ENCODE measurements at regions not wholly inside any gene's neighbourhood (a gene's known extent, or its start where the extent isn't known, plus 50 kb on each side); places are given as distances from the start of the nearest gene placed in this dataset.

DNA sequence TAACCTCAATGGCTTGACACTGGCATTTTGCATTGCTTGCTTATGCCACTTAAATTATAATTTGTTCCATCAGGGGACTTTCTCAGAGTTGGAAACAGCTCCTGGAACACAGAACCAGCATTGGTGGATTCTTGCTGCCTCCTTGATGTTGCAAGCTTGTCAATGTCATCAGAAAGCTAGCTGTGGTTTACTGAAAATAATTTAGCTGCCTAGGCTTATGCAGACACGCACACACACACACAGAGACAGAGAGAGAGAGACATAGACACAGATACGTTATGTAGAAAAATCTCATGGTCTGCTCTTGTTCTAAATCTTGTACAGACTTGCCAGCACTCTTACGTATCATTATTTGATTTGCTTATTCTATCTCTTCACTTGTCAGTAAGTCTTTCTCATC is 78.0 kb downstream of the HMHB1 start:
- Mint-ChIP-seq H3K27me3 (peaks cover 0 to 15% (median 3%) of the 10 kb centered on the region in 5 donors), H3K9me3 (no peaks in the 10 kb centered on the region), H3K4me3 (no peak overlapping the region), H3K27ac (no peak overlapping the region), H3K36me3 (no peaks in the 10 kb centered on the region), H3K4me1 (no peaks in the 10 kb centered on the region)
- ATAC-seq (no peak), DNase-seq (no peak)
- ChIA-PET POLR2A (no interaction called here), CTCF (interaction anchor here (1.5 kb wide), 1 partner anchor 65 kb away, joined by 5 read pairs; no protein-coding TSS in a partner anchor)
- Histone ChIP-seq H3K4me1 (ENCODE audit: control insufficient read depth in 2 of 2, insufficient read depth in 2 of 2, low read length in 2 of 2) (no peaks in the 10 kb centered on the region), H3K27me3 (ENCODE audit: control insufficient read depth in 2 of 2, insufficient read depth in 2 of 2, low read length in 2 of 2) (no peaks in the 10 kb centered on the region), H3K4me3 (ENCODE audit: low read length) (no peak overlapping the region), H3K9me3 (ENCODE audit: control insufficient read depth in 2 of 3, low read length in 3 of 3) (no peaks in the 10 kb centered on the region), H3K36me3 (ENCODE audit: control insufficient read depth in 2 of 3, insufficient read depth in 3 of 3, low read length in 3 of 3) (no peaks in the 10 kb centered on the region), H3K27ac (ENCODE audit: low read depth, low read length) (no peak overlapping the region)
- intact Hi-C loops (cut with micrococcal nuclease), result no loop called here

DNA sequence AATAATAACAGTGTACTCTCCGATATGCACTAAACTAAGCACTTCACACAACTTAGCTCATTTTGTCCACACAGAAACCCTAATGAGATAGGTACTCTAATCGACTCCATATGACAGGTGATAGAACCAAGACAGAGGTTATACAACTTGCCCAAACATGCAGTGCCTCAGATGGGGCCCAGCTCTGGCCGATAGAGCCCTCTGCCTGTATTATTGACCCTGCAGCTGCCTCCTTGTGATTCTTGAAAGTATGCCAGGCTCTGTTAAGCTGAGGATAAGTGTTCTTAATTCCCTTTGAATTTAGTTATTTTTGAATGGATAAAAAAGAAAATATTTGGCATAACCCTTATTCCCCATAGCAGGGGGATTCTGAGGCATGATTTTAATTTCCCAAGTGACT is 78.5 kb downstream of the HMHB1 start:
- CTCF ChIA-PET, result interaction anchor here (1.5 kb wide), 1 partner anchor 65 kb away, joined by 5 read pairs; no protein-coding TSS in a partner anchor

DNA sequence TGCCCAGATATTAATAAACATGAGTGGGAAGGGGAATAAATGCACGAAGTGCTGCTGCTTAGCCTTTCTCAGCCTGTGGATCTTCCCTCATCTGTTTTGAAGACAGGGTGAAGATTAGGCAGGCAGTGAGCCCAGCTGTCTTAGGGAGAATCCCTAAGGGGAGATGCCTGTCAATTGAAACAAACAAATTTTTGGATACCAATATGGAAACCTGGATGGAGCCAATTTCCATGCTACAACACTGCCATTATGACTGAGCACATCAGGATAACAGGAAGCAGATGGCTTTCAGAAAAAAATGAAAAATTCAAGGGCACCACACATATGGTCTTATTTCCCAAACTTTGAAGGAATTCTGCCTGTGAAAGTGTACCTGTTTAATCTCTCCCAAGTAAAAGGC is 80.3 kb downstream of the HMHB1 start:
- ChIA-PET POLR2A (no interaction called here), CTCF (no interaction called here)
- H3K9me3 ChIP-seq (ENCODE audit: control insufficient read depth in 2 of 3, low read length in 3 of 3), result no peaks in the 10 kb centered on the region
- intact Hi-C loops (cut with micrococcal nuclease), result no loop called here
- DNase-seq (no peak), ATAC-seq (no peak)
- no peaks in the 10 kb centered on the region for H3K9me3 Mint-ChIP-seq
- H3K4me1 Mint-ChIP-seq, result peaks cover 0 to 11% (median 10%) of the 10 kb centered on the region in 7 donors
- H3K4me3 Mint-ChIP-seq, result no peak overlapping the region
- H3K4me1 ChIP-seq (ENCODE audit: control insufficient read depth in 2 of 2, insufficient read depth in 2 of 2, low read length in 2 of 2), result no peaks in the 10 kb centered on the region
- no peak overlapping the region for H3K27ac Mint-ChIP-seq
- no peaks in the 10 kb centered on the region for H3K36me3 ChIP-seq (ENCODE audit: control insufficient read depth in 2 of 3, insufficient read depth in 3 of 3, low read length in 3 of 3)
- H3K27me3 Mint-ChIP-seq, result peaks cover 0 to 12% (median 3%) of the 10 kb centered on the region in 5 donors
- H3K4me3 ChIP-seq (ENCODE audit: low read length), result no peak overlapping the region
- no peaks in the 10 kb centered on the region for H3K36me3 Mint-ChIP-seq
- no peaks in the 10 kb centered on the region for H3K27me3 ChIP-seq (ENCODE audit: control insufficient read depth in 2 of 2, insufficient read depth in 2 of 2, low read length in 2 of 2)
- H3K27ac ChIP-seq (ENCODE audit: low read depth, low read length), result no peak overlapping the region

More for the DNA sequence above, 78.5 kb downstream of the HMHB1 start:
- no peaks in the 10 kb centered on the region for H3K4me1 Mint-ChIP-seq
- peaks cover 0 to 15% (median 3%) of the 10 kb centered on the region in 5 donors for H3K27me3 Mint-ChIP-seq
- Histone ChIP-seq H3K9me3 (ENCODE audit: control insufficient read depth in 2 of 3, low read length in 3 of 3) (no peaks in the 10 kb centered on the region), H3K4me1 (ENCODE audit: control insufficient read depth in 2 of 2, insufficient read depth in 2 of 2, low read length in 2 of 2) (no peaks in the 10 kb centered on the region), H3K27ac (ENCODE audit: low read depth, low read length) (no peak overlapping the region), H3K4me3 (ENCODE audit: low read length) (no peak overlapping the region), H3K36me3 (ENCODE audit: control insufficient read depth in 2 of 3, insufficient read depth in 3 of 3, low read length in 3 of 3) (no peaks in the 10 kb centered on the region), H3K27me3 (ENCODE audit: control insufficient read depth in 2 of 2, insufficient read depth in 2 of 2, low read length in 2 of 2) (no peaks in the 10 kb centered on the region)
- DNase-seq (no peak), ATAC-seq (no peak)
- H3K4me3 Mint-ChIP-seq, result no peak overlapping the region
- no peaks in the 10 kb centered on the region for H3K36me3 Mint-ChIP-seq
- intact Hi-C loops (cut with micrococcal nuclease), result no loop called here
- no peaks in the 10 kb centered on the region for H3K9me3 Mint-ChIP-seq
- H3K27ac Mint-ChIP-seq, result no peak overlapping the region
- POLR2A ChIA-PET, result no interaction called here

DNA sequence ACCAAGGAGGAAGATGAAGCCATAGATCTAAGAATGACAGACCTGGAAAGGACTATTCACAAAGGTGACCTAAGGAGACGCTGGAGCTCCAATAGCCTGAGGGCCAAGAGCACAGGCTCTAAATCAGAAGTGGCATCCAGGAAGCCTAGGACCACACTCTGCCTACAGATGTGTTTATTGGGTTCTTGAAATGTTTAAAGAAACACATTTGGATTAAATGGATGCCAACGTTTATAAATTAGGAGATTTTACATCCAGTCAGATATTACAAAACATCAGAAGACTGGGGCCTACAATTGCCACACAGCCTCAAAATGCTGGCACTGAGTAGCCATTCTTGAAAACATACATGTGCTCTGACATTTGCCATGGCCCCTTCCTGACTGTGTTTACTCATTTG is 80.9 kb downstream of the HMHB1 start:
- intact Hi-C loops (cut with micrococcal nuclease), result no loop called here
- Histone ChIP-seq H3K27ac (ENCODE audit: low read depth, low read length) (no peak overlapping the region), H3K9me3 (ENCODE audit: control insufficient read depth in 2 of 3, low read length in 3 of 3) (no peaks in the 10 kb centered on the region), H3K4me3 (ENCODE audit: low read length) (no peak overlapping the region), H3K27me3 (ENCODE audit: control insufficient read depth in 2 of 2, insufficient read depth in 2 of 2, low read length in 2 of 2) (no peaks in the 10 kb centered on the region), H3K36me3 (ENCODE audit: control insufficient read depth in 2 of 3, insufficient read depth in 3 of 3, low read length in 3 of 3) (no peaks in the 10 kb centered on the region), H3K4me1 (ENCODE audit: control insufficient read depth in 2 of 2, insufficient read depth in 2 of 2, low read length in 2 of 2) (peaks cover 0 to 5% of the 10 kb centered on the region in 2 donors)
- no peak for DNase-seq
- Mint-ChIP-seq H3K9me3 (no peaks in the 10 kb centered on the region), H3K27me3 (peaks cover 0 to 12% (median 3%) of the 10 kb centered on the region in 5 donors), H3K4me3 (no peak overlapping the region), H3K4me1 (peaks cover 0 to 17% (median 16%) of the 10 kb centered on the region in 7 donors), H3K36me3 (no peaks in the 10 kb centered on the region), H3K27ac (no peak overlapping the region)
- ChIA-PET POLR2A (no interaction called here), CTCF (no interaction called here)
- ATAC-seq, result no peak

DNA sequence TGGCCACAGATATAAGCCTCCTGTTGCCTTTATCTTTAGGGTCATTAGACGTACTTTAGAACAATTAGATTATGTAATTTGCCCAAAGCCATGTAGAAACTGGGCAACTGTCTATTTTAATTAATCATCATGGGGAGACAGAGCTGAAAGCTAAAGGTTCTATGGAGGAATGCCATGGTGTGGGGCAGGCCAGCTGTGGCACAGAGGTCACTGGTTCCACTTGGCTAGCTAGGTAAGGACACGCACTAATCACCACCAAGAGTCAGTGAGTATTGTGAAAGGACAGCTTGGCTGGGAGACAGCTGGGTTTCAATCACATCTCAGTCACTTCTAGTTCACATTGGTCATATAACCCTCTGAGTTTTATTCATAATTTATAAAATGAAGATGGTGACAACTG is 81.7 kb downstream of the HMHB1 start:
- Mint-ChIP-seq H3K4me3 (no peak overlapping the region), H3K4me1 (peaks cover 2 to 23% (median 21%) of the 10 kb centered on the region in 7 donors), H3K27me3 (peaks cover 0 to 12% (median 0%) of the 10 kb centered on the region in 5 donors), H3K27ac (no peak overlapping the region), H3K9me3 (no peaks in the 10 kb centered on the region), H3K36me3 (peaks cover 0 to 2% (median 0%) of the 10 kb centered on the region in 5 donors)
- POLR2A ChIA-PET, result no interaction called here
- Histone ChIP-seq H3K9me3 (ENCODE audit: control insufficient read depth in 2 of 3, low read length in 3 of 3) (no peaks in the 10 kb centered on the region), H3K27ac (ENCODE audit: low read depth, low read length) (no peak overlapping the region), H3K36me3 (ENCODE audit: control insufficient read depth in 2 of 3, insufficient read depth in 3 of 3, low read length in 3 of 3) (no peaks in the 10 kb centered on the region), H3K4me1 (ENCODE audit: control insufficient read depth in 2 of 2, insufficient read depth in 2 of 2, low read length in 2 of 2) (peaks cover 0 to 7% of the 10 kb centered on the region in 2 donors), H3K27me3 (ENCODE audit: control insufficient read depth in 2 of 2, insufficient read depth in 2 of 2, low read length in 2 of 2) (no peaks in the 10 kb centered on the region), H3K4me3 (ENCODE audit: low read length) (no peak overlapping the region)
- CTCF ChIA-PET, result no interaction called here
- DNase-seq, result no peak
- intact Hi-C loops (cut with micrococcal nuclease), result no loop called here
- ATAC-seq, result no peak

DNA sequence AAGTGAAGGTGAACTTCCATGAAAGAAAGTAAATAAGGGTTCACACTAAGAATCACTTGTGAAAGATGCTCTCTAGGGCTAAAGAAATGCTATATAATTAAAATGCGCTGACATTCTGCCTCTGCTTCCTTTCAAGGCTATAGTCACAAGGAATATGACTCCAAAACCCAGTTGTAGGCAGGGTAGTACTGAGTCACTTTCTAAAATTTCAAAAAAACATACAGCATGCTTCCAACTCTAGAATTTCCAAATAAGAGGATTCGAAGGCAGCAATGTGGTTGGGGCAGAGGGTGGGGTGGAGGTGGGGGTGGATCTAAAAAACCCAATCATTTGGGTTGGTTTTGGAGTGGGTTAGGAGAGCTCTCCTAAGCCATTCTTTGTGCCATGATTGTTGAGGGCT is 84.6 kb downstream of the HMHB1 start:
- no peak overlapping the region for H3K27ac ChIP-seq (ENCODE audit: low read depth, low read length)
- ChIA-PET CTCF (no interaction called here), POLR2A (no interaction called here)
- Mint-ChIP-seq H3K36me3 (peaks cover 0 to 2% (median 0%) of the 10 kb centered on the region in 5 donors), H3K27ac (no peak overlapping the region), H3K4me3 (no peak overlapping the region), H3K27me3 (peaks cover 0 to 4% (median 0%) of the 10 kb centered on the region in 5 donors), H3K9me3 (peaks cover 0 to 2% (median 0%) of the 10 kb centered on the region in 11 donors), H3K4me1 (peaks cover 6 to 43% (median 37%) of the 10 kb centered on the region in 7 donors)
- no peak overlapping the region for H3K4me3 ChIP-seq (ENCODE audit: low read length)
- no peaks in the 10 kb centered on the region for H3K27me3 ChIP-seq (ENCODE audit: control insufficient read depth in 2 of 2, insufficient read depth in 2 of 2, low read length in 2 of 2)
- DNase-seq, result no peak
- no peak for ATAC-seq
- peaks cover 0 to 18% of the 10 kb centered on the region in 2 donors for H3K4me1 ChIP-seq (ENCODE audit: control insufficient read depth in 2 of 2, insufficient read depth in 2 of 2, low read length in 2 of 2)
- H3K36me3 ChIP-seq (ENCODE audit: control insufficient read depth in 2 of 3, insufficient read depth in 3 of 3, low read length in 3 of 3), result no peaks in the 10 kb centered on the region
- H3K9me3 ChIP-seq (ENCODE audit: control insufficient read depth in 2 of 3, low read length in 3 of 3), result no peaks in the 10 kb centered on the region
- intact Hi-C loops (cut with micrococcal nuclease), result loop anchor here (5.0 kb wide), 2 partner anchors 291 to 296 kb away; no protein-coding TSS in a partner anchor

DNA sequence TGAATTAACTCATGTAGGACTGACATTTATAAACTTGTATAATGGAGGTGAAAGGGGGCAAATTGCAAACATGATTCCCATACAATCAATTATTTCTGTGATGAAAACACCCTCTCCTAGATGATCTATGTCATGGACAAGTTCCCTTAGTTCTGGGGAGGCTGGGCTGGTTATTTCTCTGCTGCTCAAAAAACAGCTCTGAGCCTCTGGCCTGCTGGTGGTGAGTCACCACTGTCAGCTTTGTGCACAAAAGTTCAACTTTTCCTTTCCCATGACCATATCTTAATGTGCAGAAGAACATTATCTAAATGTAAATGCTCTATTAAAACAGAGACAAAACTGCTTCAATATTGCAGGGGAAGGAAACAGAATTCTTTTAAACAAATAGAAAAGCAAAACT is 85.0 kb downstream of the HMHB1 start:
- no peak for DNase-seq
- no peak overlapping the region for H3K4me3 ChIP-seq (ENCODE audit: low read length)
- ChIA-PET POLR2A (no interaction called here), CTCF (no interaction called here)
- no peaks in the 10 kb centered on the region for H3K36me3 ChIP-seq (ENCODE audit: control insufficient read depth in 2 of 3, insufficient read depth in 3 of 3, low read length in 3 of 3)
- H3K4me1 ChIP-seq (ENCODE audit: control insufficient read depth in 2 of 2, insufficient read depth in 2 of 2, low read length in 2 of 2), result peaks cover 0 to 18% of the 10 kb centered on the region in 2 donors
- Mint-ChIP-seq H3K27ac (peak overlapping the region in 2 of 9 donors; percentile 38 to 52), H3K36me3 (peaks cover 0 to 2% (median 0%) of the 10 kb centered on the region in 5 donors), H3K27me3 (peaks cover 0 to 3% (median 0%) of the 10 kb centered on the region in 5 donors), H3K4me1 (peaks cover 6 to 43% (median 37%) of the 10 kb centered on the region in 7 donors), H3K9me3 (peaks cover 0 to 2% (median 0%) of the 10 kb centered on the region in 11 donors), H3K4me3 (peak overlapping the region in 1 of 10 donors; percentile 11)
- H3K9me3 ChIP-seq (ENCODE audit: control insufficient read depth in 2 of 3, low read length in 3 of 3), result no peaks in the 10 kb centered on the region
- intact Hi-C loops (cut with micrococcal nuclease), result loop anchor here (5.0 kb wide), 2 partner anchors 290 to 295 kb away; no protein-coding TSS in a partner anchor
- no peaks in the 10 kb centered on the region for H3K27me3 ChIP-seq (ENCODE audit: control insufficient read depth in 2 of 2, insufficient read depth in 2 of 2, low read length in 2 of 2)
- ATAC-seq, result no peak
- no peak overlapping the region for H3K27ac ChIP-seq (ENCODE audit: low read depth, low read length)

Measured in naive thymus-derived CD4-positive, alpha-beta T cell (primary cell).